HEK293 (cell line): ENCODE measurements at regions not wholly inside any gene's neighbourhood (a gene's known extent, or its start where the extent isn't known, plus 50 kb on each side); places are given as distances from the start of the nearest gene placed in this dataset.

Experiments
- SETDB1 ChIP-seq: IDR thresholded peaks from one replicate; pipeline ENCODE4 v1.6.1; 2017; ENCODE audit warnings: mild to moderate bottlenecking, low read length, moderate library complexity, mixed read lengths; ENCODE audit not compliant: insufficient read length
- ZBTB8A ChIP-seq: fragments of 450-650 bp; formaldehyde crosslinking; IDR thresholded peaks from 2 replicates; pipeline ENCODE4 v1.5.1; 2016; ENCODE audit warnings: missing biosample characterization, missing genetic modification characterization
- ZNF473 ChIP-seq: fragments of 450-650 bp; formaldehyde crosslinking; IDR thresholded peaks from 2 replicates; pipeline ENCODE4 v1.5.1; 2017; ENCODE audit warnings: missing biosample characterization, missing genetic modification characterization
- TF ChIP-seq, protein P1 (sequence below): fragments of 450-650 bp; formaldehyde crosslinking; IDR thresholded peaks from 2 replicates; pipeline ENCODE4 v1.5.1; 2016; ENCODE audit warnings: missing biosample characterization, missing genetic modification characterization
- TF ChIP-seq, protein P2 (sequence below): fragments of 450-650 bp; formaldehyde crosslinking; IDR thresholded peaks from 2 replicates; pipeline ENCODE4 v1.5.1; 2016; ENCODE audit warnings: missing biosample characterization, missing genetic modification characterization

DNA sequence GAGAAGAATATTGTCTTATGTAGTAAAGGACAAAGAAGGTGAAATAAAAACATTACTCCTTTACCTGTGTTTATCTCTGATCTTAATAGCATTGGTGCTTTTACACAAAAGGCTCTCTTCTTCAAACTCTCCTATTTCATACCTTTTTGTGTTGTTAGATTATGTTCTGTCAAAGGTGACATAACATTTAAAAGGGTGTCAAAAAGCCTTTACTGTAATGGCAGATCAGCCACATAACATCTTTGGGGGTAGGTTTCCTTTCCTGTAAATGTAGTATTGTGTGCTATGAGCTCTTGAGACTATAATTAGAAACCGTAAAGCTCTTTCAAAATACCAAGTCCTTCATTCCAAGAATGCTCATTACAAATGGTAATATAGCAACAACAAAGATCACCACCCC is 400.1 kb downstream of the LNPK start:
- TF ChIP-seq, protein P1, sequence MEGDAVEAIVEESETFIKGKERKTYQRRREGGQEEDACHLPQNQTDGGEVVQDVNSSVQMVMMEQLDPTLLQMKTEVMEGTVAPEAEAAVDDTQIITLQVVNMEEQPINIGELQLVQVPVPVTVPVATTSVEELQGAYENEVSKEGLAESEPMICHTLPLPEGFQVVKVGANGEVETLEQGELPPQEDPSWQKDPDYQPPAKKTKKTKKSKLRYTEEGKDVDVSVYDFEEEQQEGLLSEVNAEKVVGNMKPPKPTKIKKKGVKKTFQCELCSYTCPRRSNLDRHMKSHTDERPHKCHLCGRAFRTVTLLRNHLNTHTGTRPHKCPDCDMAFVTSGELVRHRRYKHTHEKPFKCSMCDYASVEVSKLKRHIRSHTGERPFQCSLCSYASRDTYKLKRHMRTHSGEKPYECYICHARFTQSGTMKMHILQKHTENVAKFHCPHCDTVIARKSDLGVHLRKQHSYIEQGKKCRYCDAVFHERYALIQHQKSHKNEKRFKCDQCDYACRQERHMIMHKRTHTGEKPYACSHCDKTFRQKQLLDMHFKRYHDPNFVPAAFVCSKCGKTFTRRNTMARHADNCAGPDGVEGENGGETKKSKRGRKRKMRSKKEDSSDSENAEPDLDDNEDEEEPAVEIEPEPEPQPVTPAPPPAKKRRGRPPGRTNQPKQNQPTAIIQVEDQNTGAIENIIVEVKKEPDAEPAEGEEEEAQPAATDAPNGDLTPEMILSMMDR (tag by site-specific recombination): no peak
- TF ChIP-seq ZBTB8A (no peak), ZNF473 (tag by site-specific recombination) (no peak), SETDB1 (no peak)
- TF ChIP-seq, protein P2, sequence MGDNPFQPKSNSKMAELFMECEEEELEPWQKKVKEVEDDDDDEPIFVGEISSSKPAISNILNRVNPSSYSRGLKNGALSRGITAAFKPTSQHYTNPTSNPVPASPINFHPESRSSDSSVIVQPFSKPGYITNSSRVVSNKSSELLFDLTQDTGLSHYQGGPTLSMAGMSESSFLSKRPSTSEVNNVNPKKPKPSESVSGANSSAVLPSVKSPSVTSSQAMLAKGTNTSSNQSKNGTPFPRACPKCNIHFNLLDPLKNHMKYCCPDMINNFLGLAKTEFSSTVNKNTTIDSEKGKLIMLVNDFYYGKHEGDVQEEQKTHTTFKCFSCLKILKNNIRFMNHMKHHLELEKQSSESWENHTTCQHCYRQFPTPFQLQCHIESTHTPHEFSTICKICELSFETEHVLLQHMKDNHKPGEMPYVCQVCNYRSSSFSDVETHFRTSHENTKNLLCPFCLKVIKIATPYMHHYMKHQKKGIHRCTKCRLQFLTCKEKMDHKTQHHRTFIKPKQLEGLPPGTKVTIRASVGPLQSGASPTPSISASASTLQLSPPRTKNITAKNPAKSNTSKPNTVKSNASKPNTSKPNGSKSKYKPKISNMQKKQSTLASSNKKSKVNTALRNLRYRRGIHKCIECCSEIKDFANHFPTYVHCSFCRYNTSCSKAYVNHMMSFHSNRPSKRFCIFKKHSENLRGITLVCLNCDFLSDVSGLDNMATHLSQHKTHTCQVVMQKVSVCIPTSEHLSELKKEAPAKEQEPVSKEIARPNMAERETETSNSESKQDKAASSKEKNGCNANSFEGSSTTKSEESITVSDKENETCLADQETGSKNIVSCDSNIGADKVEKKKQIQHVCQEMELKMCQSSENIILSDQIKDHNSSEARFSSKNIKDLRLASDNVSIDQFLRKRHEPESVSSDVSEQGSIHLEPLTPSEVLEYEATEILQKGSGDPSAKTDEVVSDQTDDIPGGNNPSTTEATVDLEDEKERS (tag by site-specific recombination): no peak
